ENCODE measurements at regions not wholly inside any gene's neighbourhood (a gene's known extent, or its start where the extent isn't known, plus 50 kb on each side); places are given as distances from the start of the nearest gene placed in this dataset.

DNA sequence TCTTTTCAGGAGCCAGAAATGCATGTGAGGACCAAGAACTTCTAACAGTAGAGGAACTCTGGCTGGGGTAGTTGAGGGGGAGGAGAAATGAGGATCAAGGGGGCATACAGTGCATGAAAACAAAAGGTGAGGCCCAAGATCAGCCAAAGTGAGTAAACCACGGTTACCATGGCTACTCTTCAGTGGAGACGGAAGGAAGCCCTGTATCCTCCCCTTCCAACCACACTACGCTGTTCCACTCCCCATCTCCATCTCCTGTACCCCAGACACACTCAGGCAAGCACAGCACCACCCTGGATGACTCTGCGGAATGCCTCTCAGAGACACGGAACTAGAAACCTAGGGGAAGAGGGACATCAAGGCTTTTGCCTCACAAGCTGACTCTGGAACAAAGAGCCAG is 157.6 kb upstream of the CAMK1G start:
- Histone ChIP-seq H3K4me3 (replicated peaks in 1 of 3; ENCODE audit: low read depth in 2 of 3, low read length in 3 of 3) (no peak overlapping the region), H4K20me1 (ENCODE audit: insufficient read depth, low read length) (no peaks in the 10 kb centered on the region), H3K79me2 (ENCODE audit: insufficient read depth, low read length) (no peaks in the 10 kb centered on the region), H2AFZ (ENCODE audit: insufficient read depth, low read depth, low read length, poor library complexity, severe bottlenecking) (no peak overlapping the region), H3K4me2 (replicated peaks; ENCODE audit: extremely low read depth, low read length, poor library complexity, severe bottlenecking) (no peak overlapping the region), H3K4me1 (ENCODE audit: control insufficient read depth in 1 of 2, insufficient read depth in 2 of 2, low read length in 2 of 2) (peaks cover 0 to 5% of the 10 kb centered on the region in 2 donors), H3K9me3 (replicated peaks in 1 of 2; ENCODE audit: control insufficient read depth in 1 of 2, insufficient read depth in 1 of 2, low read length in 2 of 2) (no peaks in the 10 kb centered on the region), H3K27ac (ENCODE audit: low read depth in 1 of 2, low read length in 2 of 2) (no peak overlapping the region), H3K9ac (ENCODE audit: insufficient read depth, low read length, poor library complexity, severe bottlenecking) (no peak overlapping the region), H3K36me3 (replicated peaks in 1 of 2; ENCODE audit: control insufficient read depth in 1 of 2, insufficient read depth in 2 of 2, low read length in 2 of 2) (no peaks in the 10 kb centered on the region), H3K27me3 (ENCODE audit: control insufficient read depth in 2 of 2, insufficient read depth in 2 of 2, low read length in 2 of 2) (no peaks in the 10 kb centered on the region)
- Mint-ChIP-seq H3K4me1 (peaks cover 11% of the 10 kb centered on the region), H3K36me3 (no peaks in the 10 kb centered on the region), H3K4me3 (no peak overlapping the region), H3K9me3 (peaks cover 0 to 3% (median 1%) of the 10 kb centered on the region in 7 donors), H3K27ac (no peak overlapping the region), H3K27me3 (ENCODE audit: low read depth in 3 of 3) (peaks cover 4 to 14% (median 4%) of the 10 kb centered on the region in 3 donors)
- intact Hi-C loops (cut with micrococcal nuclease), result no loop called here
- WGBS (ENCODE audit: insufficient coverage), result 4% methylated on average over 3 of the region's 5 CpGs
- DNase-seq, result no peak
- TF ChIP-seq, protein P1, sequence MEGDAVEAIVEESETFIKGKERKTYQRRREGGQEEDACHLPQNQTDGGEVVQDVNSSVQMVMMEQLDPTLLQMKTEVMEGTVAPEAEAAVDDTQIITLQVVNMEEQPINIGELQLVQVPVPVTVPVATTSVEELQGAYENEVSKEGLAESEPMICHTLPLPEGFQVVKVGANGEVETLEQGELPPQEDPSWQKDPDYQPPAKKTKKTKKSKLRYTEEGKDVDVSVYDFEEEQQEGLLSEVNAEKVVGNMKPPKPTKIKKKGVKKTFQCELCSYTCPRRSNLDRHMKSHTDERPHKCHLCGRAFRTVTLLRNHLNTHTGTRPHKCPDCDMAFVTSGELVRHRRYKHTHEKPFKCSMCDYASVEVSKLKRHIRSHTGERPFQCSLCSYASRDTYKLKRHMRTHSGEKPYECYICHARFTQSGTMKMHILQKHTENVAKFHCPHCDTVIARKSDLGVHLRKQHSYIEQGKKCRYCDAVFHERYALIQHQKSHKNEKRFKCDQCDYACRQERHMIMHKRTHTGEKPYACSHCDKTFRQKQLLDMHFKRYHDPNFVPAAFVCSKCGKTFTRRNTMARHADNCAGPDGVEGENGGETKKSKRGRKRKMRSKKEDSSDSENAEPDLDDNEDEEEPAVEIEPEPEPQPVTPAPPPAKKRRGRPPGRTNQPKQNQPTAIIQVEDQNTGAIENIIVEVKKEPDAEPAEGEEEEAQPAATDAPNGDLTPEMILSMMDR (IDR thresholded peaks at IDR 0.05), result no peak

- no peaks in the 10 kb centered on the region for H4K20me1 ChIP-seq (ENCODE audit: insufficient read depth, low read length)
- Mint-ChIP-seq H3K27me3 (ENCODE audit: low read depth in 3 of 3) (peaks cover 4 to 14% (median 6%) of the 10 kb centered on the region in 3 donors), H3K36me3 (no peaks in the 10 kb centered on the region), H3K27ac (no peak overlapping the region), H3K9me3 (peaks cover 0 to 3% (median 0%) of the 10 kb centered on the region in 7 donors), H3K4me1 (peaks cover 11% of the 10 kb centered on the region), H3K4me3 (no peak overlapping the region)
- no peak overlapping the region for H3K9ac ChIP-seq (ENCODE audit: insufficient read depth, low read length, poor library complexity, severe bottlenecking)
- H3K4me2 ChIP-seq (replicated peaks; ENCODE audit: extremely low read depth, low read length, poor library complexity, severe bottlenecking), result no peak overlapping the region
- no peak overlapping the region for H3K4me3 ChIP-seq (replicated peaks in 1 of 3; ENCODE audit: low read depth in 2 of 3, low read length in 3 of 3)
- no peaks in the 10 kb centered on the region for H3K79me2 ChIP-seq (ENCODE audit: insufficient read depth, low read length)
- intact Hi-C loops (cut with micrococcal nuclease), result no loop called here
- H3K27me3 ChIP-seq (ENCODE audit: control insufficient read depth in 2 of 2, insufficient read depth in 2 of 2, low read length in 2 of 2), result no peaks in the 10 kb centered on the region
- no peak for DNase-seq
- H3K9me3 ChIP-seq (replicated peaks in 1 of 2; ENCODE audit: control insufficient read depth in 1 of 2, insufficient read depth in 1 of 2, low read length in 2 of 2), result no peaks in the 10 kb centered on the region
- TF ChIP-seq, protein P1 (IDR thresholded peaks at IDR 0.05), result no peak
- 100% methylated on average over 1 of the region's 7 CpGs for WGBS (ENCODE audit: insufficient coverage)
- no peaks in the 10 kb centered on the region for H3K36me3 ChIP-seq (replicated peaks in 1 of 2; ENCODE audit: control insufficient read depth in 1 of 2, insufficient read depth in 2 of 2, low read length in 2 of 2)
- no peak overlapping the region for H2AFZ ChIP-seq (ENCODE audit: insufficient read depth, low read depth, low read length, poor library complexity, severe bottlenecking)
- H3K4me1 ChIP-seq (ENCODE audit: control insufficient read depth in 1 of 2, insufficient read depth in 2 of 2, low read length in 2 of 2), result peaks cover 0 to 5% of the 10 kb centered on the region in 2 donors
- no peak overlapping the region for H3K27ac ChIP-seq (ENCODE audit: low read depth in 1 of 2, low read length in 2 of 2)
Measured at GRCh38 chr1:209427277-209427676, 156.2 kb upstream of the CAMK1G start.
